HG03565 (cell line): ENCODE measurements at regions not wholly inside any gene's neighbourhood (a gene's known extent, or its start where the extent isn't known, plus 50 kb on each side); places are given as distances from the start of the nearest gene placed in this dataset.
"Not testable (repeated sequence)": the region's sequence is repeated elsewhere in the genome, so short reads cannot be mapped to it uniquely, and the experiment has no call there.

Experiments used
- ATAC-seq: cut with Tn5 transposase; IDR thresholded peaks from one replicate; pipeline ENCODE4 v1.9.1; 2021; ENCODE audit warnings: mild to moderate bottlenecking, moderate library complexity; ENCODE audit not compliant: unreplicated experiment

DNA sequence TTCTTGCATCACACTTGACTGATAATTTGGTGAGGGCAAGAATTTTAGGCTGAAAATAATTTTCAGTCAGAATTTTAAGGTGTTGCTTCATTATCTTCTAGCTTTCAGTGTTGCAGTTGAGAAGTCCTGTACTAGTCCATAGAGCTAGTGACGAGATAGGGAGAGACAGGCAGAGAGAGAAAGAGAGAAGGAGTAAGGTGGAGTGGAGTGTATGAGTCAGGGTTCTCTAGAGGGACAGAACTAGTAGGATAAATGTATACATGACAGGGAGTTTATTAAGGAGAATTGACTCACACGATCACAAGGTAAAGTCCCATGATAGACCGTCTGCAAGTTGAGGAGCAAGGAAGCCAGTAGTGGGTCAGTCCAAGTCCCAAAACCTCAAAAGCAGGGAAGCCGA is 127.2 kb downstream of the UTP18 start:
- ATAC-seq: no peak

- ATAC-seq: no peak
Observed at GRCh38 chr17:51387986-51388385, 127.6 kb downstream of the UTP18 start.

DNA sequence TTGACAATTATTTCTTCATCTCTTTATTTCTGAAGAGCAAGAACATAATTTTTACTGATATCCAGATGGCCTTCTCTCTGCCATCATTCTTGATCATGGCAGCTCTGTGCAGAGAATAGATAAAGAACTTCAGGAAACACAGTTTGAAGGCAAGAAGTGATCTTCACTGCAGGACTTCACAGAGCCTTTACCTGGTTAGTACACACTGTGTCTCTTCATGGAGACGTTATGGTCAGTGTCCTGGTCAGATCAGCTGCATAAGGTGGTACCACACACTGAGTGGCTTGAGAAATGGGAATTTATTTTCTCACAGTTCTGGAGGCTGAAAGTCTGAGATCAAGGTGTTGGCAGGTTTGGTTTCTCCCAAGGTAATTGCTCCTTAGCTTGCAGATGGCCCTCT is 129.5 kb downstream of the UTP18 start:
- ATAC-seq: no peak

- ATAC-seq: no peak
Observed at GRCh38 chr17:51391982-51392654, 131.8 kb downstream of the UTP18 start.

DNA sequence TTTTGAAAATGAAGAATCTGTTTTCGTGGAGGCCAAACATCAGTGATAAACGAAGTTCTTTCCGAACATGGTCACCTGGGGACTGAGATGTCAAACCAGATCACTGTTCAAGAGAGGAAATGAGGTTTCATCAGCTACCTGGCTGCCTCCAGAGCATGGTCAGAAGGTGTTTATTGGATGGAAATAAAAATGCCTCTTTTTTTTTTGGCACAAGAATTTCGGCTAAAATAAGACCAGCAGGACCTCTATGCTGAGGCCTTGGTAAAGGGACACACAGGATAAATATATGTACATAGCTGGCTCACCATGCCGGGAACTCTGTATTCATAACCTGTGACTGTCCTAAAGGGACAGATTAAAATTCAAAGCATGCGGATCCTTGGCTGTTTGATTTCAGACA is 135.3 kb downstream of the UTP18 start:
- ATAC-seq: no peak

DNA sequence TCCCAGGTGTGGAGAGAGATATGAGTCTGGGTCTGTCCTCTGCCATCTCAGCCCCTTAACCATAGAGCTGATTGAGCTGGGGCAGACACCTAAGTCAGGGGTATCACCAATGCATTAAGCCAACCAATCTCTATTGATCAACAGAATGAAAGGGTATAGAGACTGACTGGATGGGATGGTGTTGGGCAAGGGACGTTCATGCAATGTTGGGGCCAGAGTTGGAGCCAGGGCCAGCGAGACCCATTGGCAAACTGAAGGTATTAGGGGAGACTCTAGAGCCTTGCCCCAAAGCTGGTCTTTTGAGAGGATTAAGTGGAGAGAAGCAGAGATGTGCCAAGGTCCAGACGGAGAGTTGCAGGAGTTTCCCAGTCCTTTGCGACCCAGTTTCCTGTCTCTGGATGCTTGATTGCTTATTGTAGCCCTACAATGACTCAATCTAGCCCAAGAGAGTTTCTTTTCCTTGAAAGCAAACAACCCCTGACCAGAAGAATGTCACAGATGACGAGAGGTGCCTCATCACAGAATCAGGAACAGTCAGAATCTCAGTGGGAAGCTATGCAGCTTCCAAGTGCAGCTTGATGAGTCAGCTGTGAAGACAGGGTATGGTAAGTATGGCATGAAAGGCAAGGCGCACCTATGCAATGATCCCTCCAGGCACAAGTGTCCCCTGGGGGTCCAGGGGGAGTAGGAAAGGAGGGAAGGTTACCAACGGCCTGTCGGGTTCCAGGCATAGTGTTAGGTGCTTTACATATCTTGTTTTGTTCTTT is 137.2 kb downstream of the UTP18 start:
- ATAC-seq: no peak

DNA sequence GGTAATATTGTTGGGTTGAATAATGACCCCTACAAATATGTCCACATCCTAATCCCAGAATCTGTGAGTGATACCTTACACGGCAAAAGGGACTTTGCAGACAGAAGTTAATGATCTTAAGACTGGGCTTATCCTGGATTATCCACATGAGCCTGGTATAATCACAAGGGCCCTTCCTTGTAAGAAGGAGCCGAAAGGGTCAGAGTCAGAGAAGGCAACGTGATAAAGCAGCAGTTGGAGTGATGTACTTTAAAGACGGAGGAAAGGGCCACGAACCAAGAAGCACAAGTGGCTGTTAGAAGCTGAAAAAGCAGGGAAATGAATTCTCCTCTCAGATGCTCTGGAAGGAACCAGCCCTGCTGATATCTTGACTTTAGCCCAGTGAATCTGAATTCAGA is 137.8 kb downstream of the UTP18 start:
- ATAC-seq: no peak

GRCh38 chr17:51398687-51399086 is 138.3 kb downstream of the UTP18 start:
- ATAC-seq: no peak

DNA sequence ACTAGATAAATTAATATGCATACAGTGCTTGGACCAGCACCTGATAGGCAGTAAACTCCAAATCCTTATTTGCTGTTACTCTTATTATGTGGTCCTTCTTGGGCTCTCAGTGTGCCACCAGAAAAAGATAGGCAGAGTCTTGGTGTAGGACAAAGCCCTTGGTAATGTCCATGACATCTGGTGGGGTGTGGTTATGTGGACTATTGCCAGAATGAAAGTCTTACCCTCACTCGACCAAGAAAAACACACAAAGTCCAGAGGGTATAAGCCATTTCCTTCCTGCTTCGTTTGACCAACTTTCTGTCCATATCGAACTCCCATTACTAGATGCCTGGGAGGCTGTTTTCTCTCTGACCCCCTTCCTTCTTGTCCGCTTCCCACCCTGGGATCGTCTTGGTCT is 140.9 kb downstream of the UTP18 start:
- ATAC-seq: no peak

- no peak for ATAC-seq
Observed at GRCh38 chr17:51402899-51403298, 142.6 kb downstream of the UTP18 start.

- no peak for ATAC-seq
Observed at GRCh38 chr17:51407576-51407975, 147.2 kb downstream of the UTP18 start.

DNA sequence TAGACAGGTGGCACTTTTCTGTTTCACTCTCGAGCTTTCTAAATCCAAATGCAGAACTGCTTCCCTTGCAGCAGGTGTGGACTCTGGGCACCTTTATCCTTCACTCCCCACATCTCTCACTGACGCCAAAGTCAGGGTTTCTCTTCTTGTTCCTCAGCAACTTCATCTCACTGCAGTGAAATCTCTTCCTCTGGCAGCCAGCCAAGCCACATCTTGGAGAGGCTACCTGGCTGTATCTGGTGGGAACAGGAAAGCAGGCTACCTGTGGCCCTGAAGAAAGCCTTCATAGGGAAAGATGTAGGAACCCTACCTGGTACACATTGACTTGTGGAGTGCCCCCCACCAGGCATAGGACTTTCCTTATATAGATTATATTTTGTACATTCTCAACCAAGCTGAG is 159.1 kb downstream of the UTP18 start:
- no peak for ATAC-seq

- ATAC-seq: no peak
Observed at GRCh38 chr17:51421525-51421924, 161.2 kb downstream of the UTP18 start.

- ATAC-seq: no peak
Observed at GRCh38 chr17:51422634-51423033, 162.3 kb downstream of the UTP18 start.

DNA sequence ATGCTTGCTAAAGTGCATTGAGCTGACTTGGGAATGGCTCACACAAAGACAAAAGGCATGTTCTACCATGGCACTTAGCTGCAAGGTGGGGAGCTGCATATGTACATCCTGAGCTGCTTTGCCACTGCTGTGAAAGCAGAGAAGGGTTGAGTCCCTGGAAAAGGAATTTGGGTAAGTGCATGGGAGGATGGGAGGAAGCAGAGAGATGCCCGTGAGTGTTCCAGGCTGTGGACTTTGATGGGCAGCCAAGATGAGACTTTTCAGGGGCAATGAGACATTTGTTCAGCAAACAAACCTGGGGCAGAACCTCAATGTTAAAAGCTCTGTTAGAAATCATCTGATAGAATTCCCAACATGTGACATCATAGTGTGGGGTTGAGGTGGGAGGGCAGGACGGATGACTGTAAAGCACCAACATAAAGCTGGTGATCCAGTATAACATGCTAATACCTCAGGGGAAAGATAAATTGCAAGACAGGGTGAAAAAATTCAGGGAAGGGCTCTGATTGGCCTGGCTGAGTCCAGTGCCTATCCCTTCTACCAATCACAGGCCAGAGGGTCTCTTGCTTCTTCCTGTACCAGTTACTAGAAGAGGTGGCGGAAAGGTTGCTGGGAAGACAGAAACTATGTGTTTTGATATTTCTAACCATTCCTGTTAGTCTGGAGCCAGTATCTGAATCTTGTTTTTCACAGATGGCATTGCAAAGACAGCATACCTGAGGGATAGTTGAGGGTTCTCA is 163.2 kb downstream of the UTP18 start:
- no peak for ATAC-seq

DNA sequence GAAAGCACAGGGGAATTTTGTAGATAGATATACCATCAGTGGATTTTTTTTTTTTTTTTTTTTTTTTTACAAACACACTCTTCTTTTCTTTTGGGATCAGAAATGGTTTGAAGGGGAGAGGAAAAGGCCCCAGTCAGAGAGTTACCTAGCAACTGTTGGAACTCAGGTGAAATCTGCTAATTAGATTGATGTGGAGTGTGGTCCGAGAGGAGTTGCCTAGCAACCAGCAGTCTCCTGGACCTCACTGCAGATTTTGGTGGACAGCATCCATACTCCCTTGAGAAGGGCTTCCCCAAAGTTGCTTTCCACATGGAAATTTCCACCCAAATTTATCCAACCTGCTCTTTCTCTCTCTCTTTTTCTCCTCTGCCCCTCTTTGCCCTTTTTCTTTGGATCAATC is 165.4 kb downstream of the UTP18 start:
- no peak for ATAC-seq

GRCh38 chr17:51427323-51427811 is 167.0 kb downstream of the UTP18 start:
- no peak for ATAC-seq

GRCh38 chr17:51427856-51428255 is 167.5 kb downstream of the UTP18 start:
- peak; percentile 77 for ATAC-seq

DNA sequence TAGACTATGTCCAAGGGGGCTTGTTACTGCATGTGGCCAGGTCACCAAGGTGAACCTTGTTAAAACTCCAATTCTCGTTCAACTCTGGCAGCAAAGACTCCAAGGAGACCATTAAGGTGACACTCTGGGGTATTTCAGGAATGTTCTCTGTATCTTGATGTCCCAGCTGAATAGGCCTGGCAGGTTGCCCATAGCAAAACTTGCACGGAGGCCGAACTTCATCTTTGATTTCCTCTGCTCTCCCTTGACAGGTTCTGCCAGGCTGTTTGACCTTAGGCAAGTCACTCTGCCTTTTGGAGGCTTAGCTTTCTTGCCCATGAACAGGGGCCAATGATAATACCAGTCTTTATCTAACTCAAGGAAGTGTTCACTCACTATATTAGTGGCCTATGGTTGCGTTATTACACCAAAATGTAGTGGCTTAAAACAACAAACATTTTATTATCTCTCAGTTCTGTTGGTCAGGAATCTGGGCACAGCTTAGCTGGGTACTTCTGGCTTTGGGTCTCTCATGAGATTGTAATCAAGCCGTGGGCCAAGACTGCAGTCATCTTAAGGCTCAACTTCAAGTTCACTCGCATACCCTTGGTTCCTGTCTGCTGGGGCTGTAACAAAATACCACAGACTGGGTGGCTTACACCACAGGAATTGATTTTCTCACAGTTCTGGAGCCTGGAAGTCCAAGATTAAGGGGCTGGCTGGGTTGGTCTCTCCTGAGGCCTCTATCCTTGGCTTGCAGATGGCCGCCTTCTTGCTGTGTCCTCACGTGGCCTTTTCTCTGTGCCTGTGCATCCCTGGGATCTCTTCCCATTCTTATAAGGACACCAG is 168.5 kb downstream of the UTP18 start:
- no peak for ATAC-seq

DNA sequence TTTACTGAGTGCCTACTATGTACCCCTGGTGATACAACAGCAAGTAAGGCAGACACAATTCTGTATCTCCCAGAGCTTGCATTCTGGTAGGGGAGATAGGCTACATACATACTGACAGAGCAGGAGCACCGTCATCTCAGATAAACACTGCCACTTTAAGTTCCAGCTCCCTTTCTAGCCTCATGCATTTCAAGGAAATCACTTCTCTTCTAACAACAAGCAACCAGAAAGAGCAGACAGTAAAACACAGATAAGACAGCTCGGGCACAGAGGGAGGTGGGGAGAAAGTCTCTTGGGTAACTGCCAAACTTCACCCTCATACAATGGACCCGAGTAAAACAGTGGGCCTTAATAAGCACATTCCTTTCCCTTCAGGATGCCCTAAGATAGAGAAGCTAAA is 169.6 kb downstream of the UTP18 start:
- not testable (repeated sequence) for ATAC-seq

DNA sequence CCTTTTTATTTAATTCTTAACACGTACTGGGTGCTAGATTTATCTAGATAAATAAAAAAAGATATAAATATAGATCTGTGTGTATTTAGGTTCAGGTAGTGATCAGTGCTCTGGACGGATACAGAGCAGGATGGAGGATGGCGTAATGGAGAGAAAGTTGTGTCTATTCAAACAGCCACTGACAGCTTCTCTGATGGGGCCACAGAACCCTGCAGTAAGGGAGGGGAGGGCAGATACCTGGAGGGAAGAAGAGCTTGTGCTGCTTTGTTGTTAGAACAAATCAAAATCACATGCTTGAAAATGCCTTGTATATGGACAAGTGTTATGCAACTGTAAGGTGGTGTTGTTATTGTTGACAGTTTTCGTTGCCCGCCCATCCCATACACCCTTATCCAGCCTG is 170.2 kb downstream of the UTP18 start:
- ATAC-seq: no peak
